GM12874 (cell line): ENCODE measurements at regions not wholly inside any gene's neighbourhood (a gene's known extent, or its start where the extent isn't known, plus 50 kb on each side); places are given as distances from the start of the nearest gene placed in this dataset.

ENCODE experiments used
- TF ChIP-seq, protein P1 (sequence below): IDR thresholded peaks from 2 replicates; pipeline ENCODE4 v1.5.1; 2011; ENCODE audit warnings: low read depth, mild to moderate bottlenecking, control low read depth, low read length, moderate library complexity; ENCODE audit not compliant: insufficient read depth

DNA sequence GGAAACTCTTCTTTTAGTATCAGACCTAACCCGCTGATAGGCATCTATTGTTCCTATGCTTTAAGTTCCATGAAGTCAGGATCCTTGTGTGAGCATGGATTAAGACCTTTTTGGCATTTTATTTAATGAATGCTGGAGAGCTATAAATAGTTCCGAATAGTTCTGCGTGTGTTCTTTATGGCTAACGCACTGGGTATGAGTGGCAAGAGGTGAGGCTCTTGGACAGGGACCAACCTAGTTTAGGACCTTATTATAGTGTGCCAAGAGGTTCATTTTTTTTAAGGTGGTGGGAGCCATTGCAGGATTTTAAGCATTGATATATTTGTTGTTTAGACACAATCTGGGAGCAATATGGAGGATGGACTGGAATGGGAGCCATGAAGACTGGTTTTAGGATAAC lies 71.8 kb downstream of the KPNA2 start:
- TF ChIP-seq, protein P1, sequence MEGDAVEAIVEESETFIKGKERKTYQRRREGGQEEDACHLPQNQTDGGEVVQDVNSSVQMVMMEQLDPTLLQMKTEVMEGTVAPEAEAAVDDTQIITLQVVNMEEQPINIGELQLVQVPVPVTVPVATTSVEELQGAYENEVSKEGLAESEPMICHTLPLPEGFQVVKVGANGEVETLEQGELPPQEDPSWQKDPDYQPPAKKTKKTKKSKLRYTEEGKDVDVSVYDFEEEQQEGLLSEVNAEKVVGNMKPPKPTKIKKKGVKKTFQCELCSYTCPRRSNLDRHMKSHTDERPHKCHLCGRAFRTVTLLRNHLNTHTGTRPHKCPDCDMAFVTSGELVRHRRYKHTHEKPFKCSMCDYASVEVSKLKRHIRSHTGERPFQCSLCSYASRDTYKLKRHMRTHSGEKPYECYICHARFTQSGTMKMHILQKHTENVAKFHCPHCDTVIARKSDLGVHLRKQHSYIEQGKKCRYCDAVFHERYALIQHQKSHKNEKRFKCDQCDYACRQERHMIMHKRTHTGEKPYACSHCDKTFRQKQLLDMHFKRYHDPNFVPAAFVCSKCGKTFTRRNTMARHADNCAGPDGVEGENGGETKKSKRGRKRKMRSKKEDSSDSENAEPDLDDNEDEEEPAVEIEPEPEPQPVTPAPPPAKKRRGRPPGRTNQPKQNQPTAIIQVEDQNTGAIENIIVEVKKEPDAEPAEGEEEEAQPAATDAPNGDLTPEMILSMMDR, result no peak

DNA sequence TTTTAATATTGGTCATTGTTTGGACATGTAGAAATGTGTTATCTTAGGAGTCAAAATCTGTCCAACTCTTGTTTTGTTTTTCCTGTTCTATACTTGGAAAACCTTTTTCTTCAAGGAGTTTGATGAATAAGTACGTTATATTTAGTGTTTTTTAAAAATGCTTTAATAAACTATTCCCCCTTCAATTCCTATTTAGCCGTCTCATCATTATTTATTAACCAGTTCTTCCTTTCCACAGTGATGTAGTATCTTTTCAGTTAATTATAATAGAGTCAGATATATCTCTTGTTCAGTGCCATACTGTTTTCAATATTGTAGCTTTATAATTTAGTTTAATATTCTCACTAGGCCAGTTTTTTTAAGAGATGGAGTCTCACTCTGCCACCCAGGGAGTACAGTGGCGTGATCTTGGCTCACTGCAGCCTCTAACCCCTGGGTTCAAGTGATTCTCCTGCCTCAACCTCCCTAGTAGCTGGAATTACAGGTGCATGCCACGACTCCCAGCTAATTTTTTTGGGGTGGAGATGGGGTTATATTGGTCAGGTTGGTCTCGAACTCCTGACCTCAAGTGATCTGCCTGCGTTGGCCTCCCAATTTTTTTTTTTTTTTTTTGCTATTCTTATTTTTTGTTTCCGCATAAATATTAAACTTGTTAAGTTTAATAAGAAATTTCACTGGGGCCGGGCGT lies 72.9 kb downstream of the KPNA2 start:
- TF ChIP-seq, protein P1, result no peak

- TF ChIP-seq, protein P1, result no peak
These were observed 87.1 kb downstream of the KPNA2 start for GRCh38 chr17:68122587-68122986.

GRCh38 chr17:68125111-68125870 lies 89.8 kb downstream of the KPNA2 start:
- TF ChIP-seq, protein P1, result no peak

DNA sequence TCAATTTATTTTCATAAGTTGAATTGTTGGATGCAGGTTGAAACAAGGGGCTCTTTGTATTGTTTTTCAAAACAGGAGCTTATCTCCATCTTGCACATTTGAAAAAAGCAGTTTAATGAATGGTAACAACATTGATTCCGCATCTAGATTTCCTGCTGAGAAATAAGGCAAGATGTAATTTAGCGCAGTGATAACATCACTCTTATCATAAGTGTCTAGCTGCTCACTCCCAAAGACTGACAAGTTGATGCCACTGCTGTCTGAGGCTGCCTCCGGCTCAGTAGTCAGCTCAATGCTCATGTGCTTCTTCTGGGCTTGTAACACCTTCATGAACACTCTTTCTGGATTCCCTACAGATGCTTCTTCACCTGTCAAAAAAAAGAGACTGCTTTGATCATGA lies 92.4 kb downstream of the KPNA2 start:
- TF ChIP-seq, protein P1, result no peak

DNA sequence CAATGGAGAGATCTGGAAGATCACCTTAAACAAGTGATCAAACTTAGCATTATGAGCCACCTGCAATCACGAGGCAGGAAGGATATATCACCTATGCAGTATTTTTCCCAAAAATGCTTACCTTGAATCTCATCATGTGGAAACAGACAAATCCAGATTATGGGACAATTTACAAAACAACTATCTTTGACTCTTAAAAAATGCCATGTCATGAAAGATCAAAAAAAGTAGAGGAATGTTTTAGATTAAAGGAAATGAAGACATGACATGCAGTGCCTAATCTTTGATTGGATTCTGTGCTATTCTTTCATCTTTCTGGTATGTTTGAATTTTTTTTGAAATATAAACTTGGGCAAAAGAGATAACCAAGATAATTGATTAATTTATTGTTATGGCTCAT lies 95.9 kb downstream of the KPNA2 start:
- TF ChIP-seq, protein P1, result no peak

DNA sequence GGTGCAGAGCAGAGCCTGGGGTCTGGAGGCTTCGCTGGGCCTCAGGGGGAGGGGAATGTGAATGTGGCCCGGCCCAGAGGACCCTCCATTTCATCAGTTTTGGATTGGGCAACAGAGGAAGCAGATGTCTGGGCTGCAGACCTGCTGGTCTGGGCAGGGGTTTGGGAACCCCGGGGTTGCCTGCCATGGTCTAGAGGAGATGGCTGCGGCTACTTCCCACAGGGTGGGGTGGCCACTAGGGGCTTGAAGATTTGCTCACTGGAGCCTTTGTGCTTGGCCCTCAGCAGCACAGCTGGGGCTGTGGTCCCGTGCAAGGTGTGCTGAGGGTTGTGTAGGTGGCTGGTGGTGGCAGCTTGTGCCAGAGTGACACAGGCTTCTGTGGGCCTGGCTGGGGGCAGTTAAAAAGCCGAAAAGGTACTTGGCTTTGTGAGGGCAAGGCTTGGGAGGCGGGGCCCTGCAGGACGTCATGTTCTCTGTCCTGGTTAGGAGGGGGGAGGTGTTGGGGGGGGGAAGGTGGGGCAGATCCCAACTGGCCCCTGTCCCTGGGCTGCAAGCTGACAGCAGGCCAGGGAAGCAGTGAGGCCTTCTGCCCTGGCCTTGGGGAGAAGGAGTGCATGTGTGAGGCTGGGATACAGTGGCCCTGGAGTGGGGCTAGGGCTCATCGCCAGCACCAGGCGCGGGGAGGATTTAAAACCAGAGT lies 98.0 kb downstream of the KPNA2 start:
- TF ChIP-seq, protein P1, result no peak
